HAP-1 (cell line): ENCODE measurements at regions not wholly inside any gene's neighbourhood (a gene's known extent, or its start where the extent isn't known, plus 50 kb on each side); places are given as distances from the start of the nearest gene placed in this dataset.

Experiments used
- DNase-seq, 2 experiments: peaks; one replicate each; pipeline ENCODE4 v3.0.0-alpha.2; 2016 to 2020; ENCODE audit warnings: low spot score in 2 of 2
- H3K27me3 ChIP-seq: fragments of 250-450 bp; sonication (Bioruptor Pico); 2 replicates; pipeline ENCODE4 v1.5.1; 2020; ENCODE audit warnings: low read depth, mild to moderate bottlenecking, moderate library complexity
- H3K36me3 ChIP-seq: fragments of 250-450 bp; sonication (Bioruptor Pico); replicated peaks from 2 replicates; pipeline ENCODE4 v1.5.1; 2020; ENCODE audit warnings: mild to moderate bottlenecking
- H3K4me1 ChIP-seq: fragments of 250-450 bp; sonication (Bioruptor Pico); 2 replicates; pipeline ENCODE4 v1.5.1; 2020; ENCODE audit warnings: mild to moderate bottlenecking
- H3K4me3 ChIP-seq: fragments of 250-450 bp; sonication (Bioruptor Pico); 2 replicates; pipeline ENCODE4 v1.5.1; 2020; ENCODE audit warnings: mild to moderate bottlenecking, moderate library complexity
- H3K9me3 ChIP-seq: fragments of 250-450 bp; sonication (Bioruptor Pico); 2 replicates; pipeline ENCODE4 v1.5.1; 2020; ENCODE audit warnings: mild to moderate bottlenecking, moderate library complexity
- in situ Hi-C: fragments of 300-500 bp; cut with MboI; formaldehyde crosslinking; loops from 3 replicates; pipeline ENCODE4 v1.14.3; 2020; ENCODE audit warnings: low sequenced_read_pairs, inconsistent platforms, mixed read lengths

DNA sequence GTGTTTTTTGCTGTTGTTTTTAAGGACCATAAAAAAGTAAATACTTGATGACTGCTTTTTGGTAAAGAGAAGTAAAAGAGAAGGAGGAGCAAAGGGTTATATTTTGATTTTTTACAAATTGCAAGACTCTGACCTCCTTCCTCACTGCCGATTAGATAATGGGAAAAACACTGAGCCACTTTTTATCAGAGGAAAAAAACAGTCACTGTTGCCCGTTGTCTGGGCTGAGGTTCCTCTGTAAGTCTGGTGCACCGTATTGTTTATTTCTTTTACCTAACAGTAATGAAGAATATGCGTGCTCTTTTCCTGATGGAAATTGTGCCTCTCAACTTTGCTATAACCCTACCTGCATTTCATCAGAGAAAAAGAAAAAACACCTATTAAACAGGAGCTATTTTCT lies 178.7 kb upstream of the EMCN start:
- H3K4me3 ChIP-seq, result no peak overlapping the region
- no peaks in the 10 kb centered on the region for H3K9me3 ChIP-seq
- H3K4me1 ChIP-seq, result no peaks in the 10 kb centered on the region
- no peak for DNase-seq
- no peaks in the 10 kb centered on the region for H3K27me3 ChIP-seq
- H3K36me3 ChIP-seq, result no peaks in the 10 kb centered on the region
- in situ Hi-C loops, result no loop called here

DNA sequence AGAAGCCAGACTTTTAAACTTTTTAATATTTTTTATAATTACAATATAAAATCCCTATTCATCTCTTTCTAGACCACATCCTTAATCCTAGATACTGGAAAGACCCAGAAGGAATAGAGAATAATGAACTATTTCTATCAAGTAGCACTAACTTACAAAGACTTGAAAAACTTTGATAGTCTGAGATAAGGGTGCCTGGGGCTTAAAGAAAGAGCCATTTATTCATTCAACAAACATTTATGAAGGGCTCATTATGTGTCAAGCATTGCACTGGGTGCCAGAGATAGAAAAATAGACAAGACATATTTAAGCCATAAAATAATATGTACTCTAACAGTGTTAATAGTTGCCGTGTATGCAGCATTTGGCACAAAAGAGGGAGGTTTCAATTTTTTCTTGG lies 178.0 kb upstream of the EMCN start:
- in situ Hi-C loops, result no loop called here
- Histone ChIP-seq H3K4me3 (no peak overlapping the region), H3K4me1 (no peaks in the 10 kb centered on the region)

DNA sequence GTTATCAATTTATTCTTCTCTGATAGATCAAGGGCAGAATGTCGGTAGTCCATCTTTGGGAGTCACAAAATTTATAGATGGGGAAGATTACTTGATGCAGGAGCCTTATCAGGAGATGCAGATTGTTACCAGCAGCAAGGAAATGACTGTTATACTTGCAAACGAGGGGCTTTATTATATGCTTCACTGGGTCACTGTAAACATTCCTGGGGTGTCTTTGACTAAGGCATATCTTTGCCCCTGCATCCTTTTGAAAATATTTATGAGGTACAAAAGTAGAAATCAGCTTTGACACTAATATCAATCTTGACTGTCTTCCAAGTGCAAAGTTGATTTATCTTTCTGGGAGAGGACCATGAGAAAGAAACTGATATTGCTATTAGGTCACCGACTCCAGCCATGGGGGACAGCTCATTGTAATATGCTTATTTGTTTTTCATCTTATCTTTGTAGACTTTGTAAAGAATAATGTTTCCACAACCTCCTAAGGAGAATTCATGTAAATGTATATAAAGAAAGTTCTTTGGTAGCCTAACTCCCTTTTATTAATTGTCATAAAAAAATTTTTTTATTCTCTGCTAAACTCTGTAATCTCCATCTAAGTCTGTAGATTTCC lies 177.3 kb upstream of the EMCN start:
- in situ Hi-C loops, result no loop called here
- no peaks in the 10 kb centered on the region for H3K36me3 ChIP-seq

More for the DNA sequence above, 178.0 kb upstream of the EMCN start:
- Histone ChIP-seq H3K27me3 (no peaks in the 10 kb centered on the region), H3K36me3 (no peaks in the 10 kb centered on the region), H3K9me3 (no peaks in the 10 kb centered on the region)
- no peak for DNase-seq

DNA sequence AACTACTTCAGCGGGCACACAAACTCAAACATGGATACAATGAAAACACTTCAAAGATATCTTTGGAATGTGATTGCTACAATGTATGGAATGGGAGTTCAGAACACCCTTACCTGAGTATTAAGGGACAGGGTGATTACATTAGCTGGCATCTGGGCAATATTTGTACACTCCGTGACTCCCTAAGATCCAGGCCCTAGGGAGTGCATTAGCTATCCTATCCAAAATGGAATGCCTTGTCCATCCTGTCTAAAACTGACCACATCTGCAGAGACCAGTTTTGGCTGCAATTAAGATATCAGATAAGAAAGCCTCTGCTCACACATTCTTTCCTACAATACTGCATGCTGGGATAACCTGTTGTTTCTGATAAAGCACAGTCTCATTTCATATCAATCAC lies 176.6 kb upstream of the EMCN start:
- no peak overlapping the region for H3K4me3 ChIP-seq
- H3K9me3 ChIP-seq, result no peaks in the 10 kb centered on the region
- in situ Hi-C loops, result no loop called here
- no peaks in the 10 kb centered on the region for H3K36me3 ChIP-seq
- no peak for DNase-seq
- no peaks in the 10 kb centered on the region for H3K4me1 ChIP-seq
- H3K27me3 ChIP-seq, result no peaks in the 10 kb centered on the region

More for the DNA sequence above, 177.3 kb upstream of the EMCN start:
- no peaks in the 10 kb centered on the region for H3K9me3 ChIP-seq
- no peaks in the 10 kb centered on the region for H3K27me3 ChIP-seq
- no peak overlapping the region for H3K4me3 ChIP-seq
- no peak for DNase-seq
- no peaks in the 10 kb centered on the region for H3K4me1 ChIP-seq

DNA sequence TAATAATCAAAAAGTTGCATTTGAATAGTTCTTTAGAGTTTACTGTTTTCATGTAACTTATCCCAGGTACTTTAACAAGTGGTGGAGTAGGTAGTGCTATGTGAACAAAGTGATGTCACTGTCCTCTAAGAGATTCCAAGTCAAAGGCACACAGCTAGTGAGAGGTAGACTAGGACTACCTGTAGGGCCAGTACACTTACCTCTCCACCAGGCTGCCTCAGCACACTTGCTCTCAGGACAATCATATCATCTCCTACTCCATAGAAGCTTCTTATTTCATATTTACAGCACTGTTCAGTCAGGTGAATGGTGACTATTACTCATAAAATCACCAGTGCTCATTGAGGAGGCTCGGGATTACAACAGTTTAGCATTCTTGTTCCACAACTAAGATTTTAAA lies 173.0 kb upstream of the EMCN start:
- no peaks in the 10 kb centered on the region for H3K27me3 ChIP-seq
- no peaks in the 10 kb centered on the region for H3K4me1 ChIP-seq
- no peaks in the 10 kb centered on the region for H3K36me3 ChIP-seq
- H3K4me3 ChIP-seq, result no peak overlapping the region
- no peak for DNase-seq
- in situ Hi-C loops, result no loop called here
- H3K9me3 ChIP-seq, result no peaks in the 10 kb centered on the region

DNA sequence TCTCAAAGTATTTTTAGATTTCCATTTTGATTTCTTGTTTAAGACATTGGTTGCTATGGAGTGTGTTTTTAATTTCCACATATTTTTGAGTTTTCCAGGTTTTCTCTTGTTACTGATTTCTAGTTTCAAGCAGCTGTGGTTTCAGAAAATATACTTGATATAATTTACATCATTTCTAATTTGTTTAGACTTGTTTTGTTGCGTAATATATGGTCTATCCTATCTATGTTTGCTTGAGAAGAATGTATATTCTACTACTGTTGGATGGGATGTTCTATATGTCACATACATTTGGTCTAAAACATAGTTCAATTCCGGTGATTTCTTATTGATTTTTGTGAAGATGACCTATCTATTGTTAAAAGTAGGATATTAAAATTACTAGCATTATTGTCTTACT lies 170.5 kb upstream of the EMCN start:
- Histone ChIP-seq H3K4me1 (no peaks in the 10 kb centered on the region), H3K9me3 (no peaks in the 10 kb centered on the region), H3K36me3 (no peaks in the 10 kb centered on the region), H3K4me3 (no peak overlapping the region), H3K27me3 (no peaks in the 10 kb centered on the region)
- DNase-seq, result no peak
- in situ Hi-C loops, result no loop called here

DNA sequence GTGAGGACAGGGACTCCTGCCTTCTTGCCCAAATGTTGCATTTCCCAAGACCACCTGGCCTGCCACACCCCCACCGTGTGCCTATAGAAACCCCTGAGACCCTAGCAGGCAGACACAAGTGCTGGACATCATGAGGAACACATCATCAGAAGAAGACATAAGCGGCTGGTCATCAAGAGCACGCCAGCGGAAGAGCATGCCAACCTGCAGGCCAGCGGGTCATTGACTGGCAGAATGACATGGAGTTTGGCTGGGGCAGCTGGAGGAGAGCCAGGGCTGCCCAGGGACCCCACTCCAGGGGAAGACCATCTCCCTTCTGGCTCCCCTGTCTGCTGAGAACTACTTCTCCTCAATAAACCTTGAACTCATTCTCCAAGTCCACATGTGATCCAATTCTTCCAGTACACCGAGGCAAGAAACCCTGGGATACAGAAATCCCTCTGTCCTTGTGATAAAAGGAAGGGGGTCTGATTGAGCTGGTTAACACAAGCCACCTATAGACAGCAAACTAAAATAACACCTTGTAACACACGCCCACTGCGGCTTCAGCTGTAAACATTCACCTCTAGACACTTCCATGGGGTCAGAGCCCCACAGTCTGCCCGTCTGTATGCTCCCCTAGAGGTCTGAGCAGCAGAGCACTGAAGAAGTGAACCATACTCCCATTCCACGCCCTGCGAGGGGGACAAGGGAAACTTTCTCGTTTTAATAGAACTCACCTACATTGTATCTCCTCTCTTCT lies 164.8 kb upstream of the EMCN start:
- Histone ChIP-seq H3K4me3 (no peak overlapping the region), H3K27me3 (no peaks in the 10 kb centered on the region), H3K36me3 (no peaks in the 10 kb centered on the region), H3K4me1 (no peaks in the 10 kb centered on the region), H3K9me3 (no peaks in the 10 kb centered on the region)
- in situ Hi-C loops, result no loop called here
- DNase-seq, result no peak

DNA sequence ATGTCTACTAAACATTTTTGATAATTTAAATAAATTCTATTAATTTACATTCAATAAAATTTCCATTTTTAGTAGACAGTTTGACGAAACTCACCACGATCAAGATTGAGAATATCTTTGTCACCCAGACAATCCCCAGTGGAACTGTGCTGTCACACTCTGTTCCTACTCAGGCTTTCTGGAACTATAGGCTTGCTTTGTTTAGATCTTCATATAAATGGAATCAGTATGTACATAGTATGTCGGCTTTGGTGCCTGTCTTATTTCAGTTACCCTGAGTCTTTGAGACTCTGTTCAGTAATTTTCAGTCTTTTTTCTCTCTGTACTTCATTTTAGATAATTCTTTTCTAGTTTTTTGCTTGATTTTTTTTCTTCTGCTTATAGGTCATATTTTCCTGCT lies 163.5 kb upstream of the EMCN start:
- DNase-seq, result no peak
- no peaks in the 10 kb centered on the region for H3K4me1 ChIP-seq
- H3K9me3 ChIP-seq, result no peaks in the 10 kb centered on the region
- in situ Hi-C loops, result no loop called here
- no peaks in the 10 kb centered on the region for H3K27me3 ChIP-seq
- no peak overlapping the region for H3K4me3 ChIP-seq
- no peaks in the 10 kb centered on the region for H3K36me3 ChIP-seq

DNA sequence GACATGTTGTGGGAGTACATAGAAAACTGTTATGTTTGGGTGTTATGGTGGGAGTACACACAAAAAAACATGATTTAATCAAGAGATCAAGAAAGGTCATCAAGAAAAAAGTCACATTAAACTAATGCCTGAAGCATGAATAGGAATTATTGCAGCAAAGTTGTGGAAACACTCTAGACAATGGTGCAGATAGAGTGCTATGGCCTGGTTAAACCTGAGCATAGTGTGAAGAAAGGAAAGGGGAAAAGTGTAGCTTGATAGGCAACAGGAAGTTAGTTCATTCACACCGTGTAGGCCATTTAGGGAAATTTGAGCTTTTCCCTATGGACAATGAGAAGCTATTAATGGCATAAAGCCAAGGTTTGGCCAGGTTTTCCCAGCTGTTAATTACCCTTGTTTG lies 162.1 kb upstream of the EMCN start:
- Histone ChIP-seq H3K27me3 (no peaks in the 10 kb centered on the region), H3K4me3 (no peak overlapping the region), H3K4me1 (no peaks in the 10 kb centered on the region), H3K36me3 (no peaks in the 10 kb centered on the region), H3K9me3 (no peaks in the 10 kb centered on the region)
- no peak for DNase-seq
- in situ Hi-C loops, result no loop called here

DNA sequence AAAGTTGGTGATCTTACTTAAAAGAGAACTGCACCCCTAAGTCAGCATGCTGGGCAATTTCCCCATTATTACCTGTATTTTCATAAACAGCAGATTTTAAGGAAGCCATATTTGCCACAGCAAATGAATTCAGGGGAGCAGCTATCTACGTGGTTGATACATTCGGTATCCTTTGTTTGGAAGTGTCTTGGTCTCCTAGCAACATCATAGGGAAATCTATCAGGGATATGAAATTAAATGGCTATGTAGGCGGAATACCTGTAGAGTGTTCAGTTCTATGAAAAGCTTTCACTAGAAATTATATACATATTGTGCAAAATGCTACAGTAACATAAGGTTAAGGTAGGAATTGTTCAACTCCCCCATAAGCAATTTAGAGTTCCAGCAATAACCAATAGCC lies 157.2 kb upstream of the EMCN start:
- in situ Hi-C loops, result no loop called here
- Histone ChIP-seq H3K9me3 (no peaks in the 10 kb centered on the region), H3K27me3 (no peaks in the 10 kb centered on the region), H3K4me1 (no peaks in the 10 kb centered on the region), H3K4me3 (no peak overlapping the region), H3K36me3 (no peaks in the 10 kb centered on the region)
- no peak for DNase-seq

DNA sequence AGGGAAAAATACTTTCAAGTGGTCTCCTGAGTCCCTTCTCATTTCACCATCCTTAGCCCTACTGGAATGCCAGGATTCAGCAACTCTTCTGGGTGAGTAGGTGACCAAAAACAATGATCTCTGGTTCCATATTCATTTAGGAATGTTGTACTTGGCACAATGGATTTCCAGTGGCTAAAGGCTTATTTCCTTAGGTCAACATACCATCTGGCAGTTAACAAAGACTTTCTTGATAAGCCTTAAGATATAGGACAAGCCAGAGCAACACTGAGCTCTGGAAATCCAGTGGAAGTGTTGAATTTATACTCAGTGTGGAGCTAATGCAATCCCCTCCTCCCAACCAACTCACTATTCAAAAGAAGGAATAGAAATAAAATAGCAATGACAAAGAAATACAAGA lies 139.4 kb upstream of the EMCN start:
- in situ Hi-C loops, result no loop called here
- Histone ChIP-seq H3K4me1 (peaks cover under 1% of the 10 kb centered on the region), H3K4me3 (no peak overlapping the region), H3K9me3 (no peaks in the 10 kb centered on the region), H3K27me3 (no peaks in the 10 kb centered on the region), H3K36me3 (no peaks in the 10 kb centered on the region)
- DNase-seq, result no peak

DNA sequence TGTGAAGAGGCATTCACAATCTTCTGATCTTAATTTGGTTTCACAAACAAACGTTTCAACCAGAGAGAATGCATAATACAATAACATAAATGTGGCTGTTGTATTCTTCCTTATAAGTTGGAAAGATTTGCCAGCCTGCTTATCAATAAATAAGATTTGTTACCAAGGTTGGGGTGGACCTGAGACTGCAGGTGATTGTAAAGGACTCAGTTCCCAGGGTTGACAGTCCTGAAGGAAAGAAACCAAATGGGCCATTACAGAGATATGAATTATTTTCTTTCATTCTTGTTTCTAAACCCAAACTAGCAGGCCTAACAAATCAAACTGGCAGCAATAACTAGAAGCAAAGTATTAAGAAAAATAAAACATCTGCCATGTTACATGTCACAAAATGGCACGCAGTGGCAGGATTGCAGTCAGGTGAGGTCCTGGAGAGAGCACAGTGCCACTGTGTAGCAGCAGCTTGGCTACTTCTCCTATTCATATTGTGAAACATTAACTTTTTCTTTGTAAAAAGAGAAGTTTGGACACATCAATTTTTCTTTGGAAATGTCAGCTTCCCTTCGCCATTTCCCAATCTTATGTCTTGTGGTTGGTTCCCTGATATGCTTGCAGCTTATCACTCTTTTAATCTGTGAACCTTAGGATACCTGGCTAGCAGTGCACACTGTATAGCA lies 133.8 kb upstream of the EMCN start:
- no peak overlapping the region for H3K4me3 ChIP-seq
- no peak for DNase-seq
- peaks cover 4% of the 10 kb centered on the region for H3K4me1 ChIP-seq
- H3K9me3 ChIP-seq, result no peaks in the 10 kb centered on the region
- no peaks in the 10 kb centered on the region for H3K27me3 ChIP-seq
- in situ Hi-C loops, result no loop called here
- H3K36me3 ChIP-seq, result no peaks in the 10 kb centered on the region

DNA sequence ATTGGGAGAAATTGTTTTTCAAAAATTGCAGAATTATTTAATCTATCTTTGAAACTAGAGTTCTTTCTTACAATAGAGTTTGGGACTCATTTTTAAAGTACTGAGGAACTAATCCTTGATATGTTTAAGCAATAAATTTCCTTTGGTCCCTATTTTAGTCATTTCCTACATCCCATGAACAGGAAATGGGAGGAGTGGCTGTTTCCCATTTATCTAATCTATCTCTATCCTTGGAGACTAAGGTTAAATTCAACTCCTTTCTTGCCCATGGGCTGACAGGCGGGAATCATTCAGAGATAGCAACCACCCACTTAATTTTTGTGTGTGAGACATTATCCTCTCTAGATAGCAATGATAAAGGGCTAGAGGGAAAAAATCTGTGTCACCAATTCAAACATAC lies 131.6 kb upstream of the EMCN start:
- in situ Hi-C loops, result no loop called here
- Histone ChIP-seq H3K4me1 (peaks cover 4% of the 10 kb centered on the region), H3K27me3 (no peaks in the 10 kb centered on the region), H3K36me3 (no peaks in the 10 kb centered on the region), H3K9me3 (no peaks in the 10 kb centered on the region), H3K4me3 (no peak overlapping the region)
- no peak for DNase-seq

DNA sequence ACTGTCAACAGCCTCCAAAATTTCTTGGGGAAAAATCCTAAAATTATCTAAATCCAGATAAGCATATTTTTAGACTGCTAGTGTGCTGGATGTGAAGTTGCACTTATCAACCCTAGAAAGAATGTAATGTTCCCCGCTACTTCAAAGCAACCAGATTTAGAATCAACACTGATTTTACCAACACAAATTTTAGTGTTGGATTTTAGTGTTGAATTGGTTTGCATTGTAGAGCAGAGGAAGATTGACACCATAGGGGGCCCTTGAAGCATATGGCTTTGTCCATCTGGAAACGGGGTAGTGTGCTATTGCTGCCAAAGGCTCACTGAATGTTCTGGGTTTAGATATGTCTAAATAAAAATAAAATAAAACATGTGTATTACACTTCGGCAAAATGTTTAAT lies 126.3 kb upstream of the EMCN start:
- Histone ChIP-seq H3K4me3 (no peak overlapping the region), H3K27me3 (no peaks in the 10 kb centered on the region), H3K4me1 (no peaks in the 10 kb centered on the region), H3K9me3 (no peaks in the 10 kb centered on the region), H3K36me3 (no peaks in the 10 kb centered on the region)
- in situ Hi-C loops, result no loop called here
- DNase-seq, result no peak
